RWPE1 (cell line): ENCODE measurements at regions not wholly inside any gene's neighbourhood (a gene's known extent, or its start where the extent isn't known, plus 50 kb on each side); places are given as distances from the start of the nearest gene placed in this dataset.

Experiments
- CTCF ChIA-PET: fragments of 350-600 bp; sonication (Branson Sonifier 250); formaldehyde crosslinking; extraction: SDS; loops from one replicate; lab custom pipeline; 2021; lab: Yijun Ruan, JAX
- POLR2A ChIA-PET: fragments of 400-600 bp; formaldehyde crosslinking; extraction: SDS; loops from one replicate; lab custom pipeline; 2020; ENCODE audit warnings: antibody characterized with exemption; ENCODE audit not compliant: low non-redundant PET; lab: Yijun Ruan, JAX
- DNase-seq: peaks from one replicate; pipeline ENCODE4 v3.0.0; 2012; ENCODE audit warnings: low spot score
- H3K27ac ChIP-seq: fragments of 450-650 bp; 2 replicates; pipeline ENCODE4 v1.5.1; 2017
- TF ChIP-seq, protein P1 (sequence below): fragments of 450-650 bp; conservative IDR thresholded peaks from 2 replicates; pipeline ENCODE4 v1.5.1; 2017; ENCODE audit warnings: low read depth, mild to moderate bottlenecking

GRCh38 chr1:192086644-192087043, 71.6 kb upstream of the RGS18 start:
- CTCF ChIA-PET: no interaction called here

GRCh38 chr1:192087334-192087733, 70.9 kb upstream of the RGS18 start:
- POLR2A ChIA-PET: no interaction called here
- CTCF ChIA-PET: interaction anchor here (0.5 kb wide), 1 partner anchor 385 kb away, joined by 3 read pairs; no protein-coding TSS in a partner anchor
- TF ChIP-seq, protein P1, sequence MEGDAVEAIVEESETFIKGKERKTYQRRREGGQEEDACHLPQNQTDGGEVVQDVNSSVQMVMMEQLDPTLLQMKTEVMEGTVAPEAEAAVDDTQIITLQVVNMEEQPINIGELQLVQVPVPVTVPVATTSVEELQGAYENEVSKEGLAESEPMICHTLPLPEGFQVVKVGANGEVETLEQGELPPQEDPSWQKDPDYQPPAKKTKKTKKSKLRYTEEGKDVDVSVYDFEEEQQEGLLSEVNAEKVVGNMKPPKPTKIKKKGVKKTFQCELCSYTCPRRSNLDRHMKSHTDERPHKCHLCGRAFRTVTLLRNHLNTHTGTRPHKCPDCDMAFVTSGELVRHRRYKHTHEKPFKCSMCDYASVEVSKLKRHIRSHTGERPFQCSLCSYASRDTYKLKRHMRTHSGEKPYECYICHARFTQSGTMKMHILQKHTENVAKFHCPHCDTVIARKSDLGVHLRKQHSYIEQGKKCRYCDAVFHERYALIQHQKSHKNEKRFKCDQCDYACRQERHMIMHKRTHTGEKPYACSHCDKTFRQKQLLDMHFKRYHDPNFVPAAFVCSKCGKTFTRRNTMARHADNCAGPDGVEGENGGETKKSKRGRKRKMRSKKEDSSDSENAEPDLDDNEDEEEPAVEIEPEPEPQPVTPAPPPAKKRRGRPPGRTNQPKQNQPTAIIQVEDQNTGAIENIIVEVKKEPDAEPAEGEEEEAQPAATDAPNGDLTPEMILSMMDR: no peak
- no peak overlapping the region for H3K27ac ChIP-seq
- no peak for DNase-seq

More at GRCh38 chr1:192086644-192087043, 71.6 kb upstream of the RGS18 start:
- no peak for DNase-seq
- POLR2A ChIA-PET: no interaction called here
- no peak overlapping the region for H3K27ac ChIP-seq
- TF ChIP-seq, protein P1: no peak

GRCh38 chr1:192088496-192088895, 69.8 kb upstream of the RGS18 start:
- TF ChIP-seq, protein P1: no peak
- ChIA-PET CTCF (no interaction called here), POLR2A (no interaction called here)
- H3K27ac ChIP-seq: no peak overlapping the region
- DNase-seq: no peak

DNA sequence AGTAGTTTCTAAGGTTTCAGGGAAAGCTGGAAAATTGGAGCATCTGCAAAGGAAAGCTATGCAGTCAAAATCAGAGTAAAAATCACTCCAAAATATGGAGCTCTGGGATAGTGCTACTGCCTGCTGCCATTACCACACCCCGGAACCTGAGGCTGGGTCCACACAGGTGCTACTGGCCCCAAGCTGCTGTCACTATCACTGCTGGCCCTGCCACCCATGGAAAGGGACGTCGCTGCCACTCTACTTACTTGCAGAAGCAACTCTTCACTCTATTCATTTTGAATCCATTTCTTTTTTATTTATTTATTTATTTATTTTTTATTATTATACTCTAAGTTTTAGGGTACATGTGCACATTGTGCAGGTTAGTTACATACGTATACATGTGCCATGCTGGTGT, 60.3 kb upstream of the RGS18 start:
- ChIA-PET CTCF (no interaction called here), POLR2A (no interaction called here)
- H3K27ac ChIP-seq: no peak overlapping the region
- TF ChIP-seq, protein P1: no peak
- DNase-seq: no peak

GRCh38 chr1:192099328-192099727, 58.9 kb upstream of the RGS18 start:
- TF ChIP-seq, protein P1: no peak
- ChIA-PET POLR2A (no interaction called here), CTCF (no interaction called here)
- DNase-seq: no peak
- no peak overlapping the region for H3K27ac ChIP-seq

DNA sequence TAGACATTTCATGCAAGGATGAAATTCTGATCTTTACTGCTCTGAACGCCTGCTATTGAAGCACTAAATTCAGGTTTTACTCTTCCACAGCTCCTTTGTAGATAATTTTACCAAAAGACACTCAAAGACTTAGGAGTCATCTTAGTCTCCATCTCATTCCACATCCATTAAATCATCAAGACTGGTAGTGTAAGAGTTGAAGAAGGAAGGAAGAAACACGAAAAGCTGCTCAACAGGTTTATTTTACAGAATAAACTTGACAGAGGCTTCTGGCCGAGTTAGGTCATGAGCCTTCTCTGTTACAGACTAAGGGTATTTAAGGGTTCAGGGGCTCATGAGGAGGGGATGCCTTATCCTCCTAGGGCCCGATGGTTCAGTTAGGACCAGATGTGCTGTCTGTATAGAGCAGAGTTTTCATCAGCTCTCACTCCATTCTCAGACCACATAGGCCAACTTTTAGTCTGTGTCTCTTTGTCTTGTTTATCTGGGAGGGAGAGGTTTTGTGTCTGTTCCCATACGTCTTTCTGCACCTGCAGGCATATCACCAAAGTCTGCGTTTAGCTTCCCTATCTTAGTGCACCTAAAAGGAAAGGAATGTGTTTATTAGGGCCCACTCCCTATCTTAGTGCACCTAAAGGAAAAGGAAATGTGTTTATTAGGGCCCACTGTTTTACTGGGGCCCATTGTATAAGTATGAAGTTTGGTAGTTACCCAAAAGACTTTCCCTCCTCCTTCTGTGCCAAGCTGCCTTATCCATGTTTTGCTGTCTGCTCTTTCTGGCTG, 57.4 kb upstream of the RGS18 start:
- no peak for DNase-seq
- CTCF ChIA-PET: no interaction called here
- H3K27ac ChIP-seq: no peak overlapping the region
- POLR2A ChIA-PET: no interaction called here
- TF ChIP-seq, protein P1: no peak
